Liver (tissue), 8 donors: ENCODE measurements at regions not wholly inside any gene's neighbourhood (a gene's known extent, or its start where the extent isn't known, plus 50 kb on each side); places are given as distances from the start of the nearest gene placed in this dataset.

Source experiments
- DNase-seq: peaks from one replicate; pipeline ENCODE4 v3.0.0-alpha.2; 2017; ENCODE audit warnings: low spot score
- H3K27ac ChIP-seq, 2 donors: one replicate each; pipeline ENCODE4 v1.7.0; 2013; ENCODE audit warnings: inconsistent platforms in 2 of 2, low read length in 2 of 2, control low read depth in 1 of 2, low read depth in 1 of 2, mild to moderate bottlenecking in 1 of 2
- H3K27me3 ChIP-seq, 4 donors: one replicate each; pipeline versions ENCODE4 v1.6.1 to v1.7.0; 2013; ENCODE audit warnings: low read length in 3 of 4, inconsistent platforms in 1 of 4, mild to moderate bottlenecking in 1 of 4, moderate library complexity in 1 of 4; ENCODE audit not compliant: control insufficient read depth in 4 of 4, insufficient read depth in 4 of 4
- H3K36me3 ChIP-seq, 4 donors: one replicate each; pipeline versions ENCODE4 v1.6.1 to v1.7.0; 2013; ENCODE audit warnings: low read length in 3 of 4, mild to moderate bottlenecking in 3 of 4, low read depth in 1 of 4, moderate library complexity in 1 of 4; ENCODE audit not compliant: control insufficient read depth in 4 of 4, insufficient read depth in 3 of 4
- H3K4me1 ChIP-seq, 4 donors: one replicate each; pipeline versions ENCODE4 v1.6.1 to v1.7.0; 2013; ENCODE audit warnings: low read length in 3 of 4, mild to moderate bottlenecking in 3 of 4, moderate library complexity in 1 of 4; ENCODE audit not compliant: control insufficient read depth in 4 of 4, insufficient read depth in 4 of 4
- H3K4me3 ChIP-seq, 3 donors: one replicate each; pipeline versions ENCODE4 v1.6.1 to v1.7.0; 2013; ENCODE audit warnings: low read length in 3 of 3, control low read depth in 1 of 3, low read depth in 1 of 3, mild to moderate bottlenecking in 1 of 3
- H3K9ac ChIP-seq, 2 donors: one replicate each; pipeline ENCODE4 v1.7.0; 2013; ENCODE audit warnings: low read length in 2 of 2, mild to moderate bottlenecking in 2 of 2, moderate library complexity in 2 of 2, control low read depth in 1 of 2, low read depth in 1 of 2
- H3K9me3 ChIP-seq, 4 donors: one replicate each; pipeline versions ENCODE4 v1.6.1 to v1.7.0; 2013; ENCODE audit warnings: low read length in 3 of 4; ENCODE audit not compliant: control insufficient read depth in 4 of 4
- EGR1 ChIP-seq, 2 donors: IDR thresholded peaks; 2 replicates each; pipeline ENCODE4 v1.6.1; 2016 to 2018; ENCODE audit warnings: antibody characterized with exemption in 2 of 2, low read depth in 2 of 2
- FOXA1 ChIP-seq: IDR thresholded peaks from 2 replicates; pipeline ENCODE4 v1.6.1; 2016; ENCODE audit warnings: antibody characterized with exemption
- FOXA2 ChIP-seq: IDR thresholded peaks from 2 replicates; pipeline ENCODE4 v1.6.1; 2016; ENCODE audit warnings: antibody characterized with exemption
- HNF4A ChIP-seq, 2 donors: conservative IDR thresholded peaks; 2 replicates each; pipeline ENCODE4 v1.6.1; 2016; ENCODE audit warnings: antibody characterized with exemption in 2 of 2, mild to moderate bottlenecking in 2 of 2
- HNF4G ChIP-seq: IDR thresholded peaks from 2 replicates; pipeline ENCODE4 v1.6.1; 2016; ENCODE audit warnings: antibody characterized with exemption
- JUND ChIP-seq, 2 donors: IDR thresholded peaks; 2 replicates each; pipeline ENCODE4 v1.6.1; 2016; ENCODE audit warnings: antibody characterized with exemption in 2 of 2
- NR2F2 ChIP-seq: IDR thresholded peaks from 2 replicates; pipeline ENCODE4 v1.6.1; 2016; ENCODE audit warnings: antibody characterized with exemption
- RAD21 ChIP-seq, 2 donors: IDR thresholded peaks; 2 replicates each; pipeline ENCODE4 v1.6.1; 2016; ENCODE audit warnings: antibody characterized with exemption in 2 of 2, mild to moderate bottlenecking in 2 of 2
- RXRA ChIP-seq, 2 donors: IDR thresholded peaks; 2 replicates each; pipeline ENCODE4 v1.6.1; 2017 to 2018; ENCODE audit warnings: antibody characterized with exemption in 2 of 2, mild to moderate bottlenecking in 1 of 2
- SP1 ChIP-seq: IDR thresholded peaks from 2 replicates; pipeline ENCODE4 v1.6.1; 2018; ENCODE audit warnings: antibody characterized with exemption, mild to moderate bottlenecking
- TAF1 ChIP-seq: conservative IDR thresholded peaks from 2 replicates; pipeline ENCODE4 v1.6.1; 2016; ENCODE audit warnings: antibody characterized with exemption, mild to moderate bottlenecking
- WGBS: extraction: QIAGEN DNeasy Blood & Tissue Kit; methylation state at CpG from one replicate; pipeline ENCODE4 v1.1.7; 2013; 5-methylcytosine and 5-hydroxymethylcytosine counted together
- TF ChIP-seq, protein P1 (sequence below): fragments of 150-350 bp; IDR thresholded peaks from 2 replicates; pipeline ENCODE4 v1.5.1; 2017; ENCODE audit warnings: improper control_type of control experiment, low read depth, low read length; ENCODE audit not compliant: missing input control
- TF ChIP-seq, protein P2 (sequence below): IDR thresholded peaks from 2 replicates; pipeline ENCODE4 v1.6.1; 2016; ENCODE audit warnings: antibody characterized with exemption
- TF ChIP-seq, protein P3 (sequence below): IDR thresholded peaks from 2 replicates; pipeline ENCODE4 v1.6.1; 2016; ENCODE audit warnings: antibody characterized with exemption
- TF ChIP-seq, protein P4 (sequence below): IDR thresholded peaks from 2 replicates; pipeline ENCODE4 v1.6.1; 2016; ENCODE audit warnings: antibody characterized with exemption, mild to moderate bottlenecking
- donor health status: healthy.
- donor health status: healthy.
- donor health status: healthy.
- donor health status: healthy.
- donor health status: healthy.

DNA sequence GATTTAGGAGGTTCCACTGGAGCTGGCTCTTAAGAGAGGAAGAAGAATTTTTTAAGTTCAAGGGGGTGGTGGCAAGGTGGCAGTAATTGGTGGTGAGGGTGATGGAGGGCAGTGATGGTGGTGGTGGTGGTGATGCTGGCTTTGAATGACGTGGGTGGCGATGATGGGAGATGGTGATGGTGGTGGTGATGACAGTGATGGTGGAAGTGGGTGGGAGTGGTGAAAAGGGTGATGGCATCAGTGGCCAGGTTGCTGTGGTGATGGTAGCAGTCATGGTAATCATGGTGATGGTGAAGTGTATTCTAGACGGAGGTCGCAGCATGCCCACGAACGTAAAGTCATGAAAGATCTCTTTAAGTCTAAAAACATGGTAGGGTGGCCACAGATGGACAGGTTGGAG lies 197.3 kb downstream of the PTEN start:
- H3K4me3 ChIP-seq: no peak overlapping the region
- no peak for TF ChIP-seq FOXA2
- TF ChIP-seq, protein P1, sequence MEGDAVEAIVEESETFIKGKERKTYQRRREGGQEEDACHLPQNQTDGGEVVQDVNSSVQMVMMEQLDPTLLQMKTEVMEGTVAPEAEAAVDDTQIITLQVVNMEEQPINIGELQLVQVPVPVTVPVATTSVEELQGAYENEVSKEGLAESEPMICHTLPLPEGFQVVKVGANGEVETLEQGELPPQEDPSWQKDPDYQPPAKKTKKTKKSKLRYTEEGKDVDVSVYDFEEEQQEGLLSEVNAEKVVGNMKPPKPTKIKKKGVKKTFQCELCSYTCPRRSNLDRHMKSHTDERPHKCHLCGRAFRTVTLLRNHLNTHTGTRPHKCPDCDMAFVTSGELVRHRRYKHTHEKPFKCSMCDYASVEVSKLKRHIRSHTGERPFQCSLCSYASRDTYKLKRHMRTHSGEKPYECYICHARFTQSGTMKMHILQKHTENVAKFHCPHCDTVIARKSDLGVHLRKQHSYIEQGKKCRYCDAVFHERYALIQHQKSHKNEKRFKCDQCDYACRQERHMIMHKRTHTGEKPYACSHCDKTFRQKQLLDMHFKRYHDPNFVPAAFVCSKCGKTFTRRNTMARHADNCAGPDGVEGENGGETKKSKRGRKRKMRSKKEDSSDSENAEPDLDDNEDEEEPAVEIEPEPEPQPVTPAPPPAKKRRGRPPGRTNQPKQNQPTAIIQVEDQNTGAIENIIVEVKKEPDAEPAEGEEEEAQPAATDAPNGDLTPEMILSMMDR: no peak
- no peak for TF ChIP-seq SP1
- TF ChIP-seq, protein P2, sequence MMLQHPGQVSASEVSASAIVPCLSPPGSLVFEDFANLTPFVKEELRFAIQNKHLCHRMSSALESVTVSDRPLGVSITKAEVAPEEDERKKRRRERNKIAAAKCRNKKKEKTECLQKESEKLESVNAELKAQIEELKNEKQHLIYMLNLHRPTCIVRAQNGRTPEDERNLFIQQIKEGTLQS: no peak
- TF ChIP-seq NR2F2: no peak
- TF ChIP-seq HNF4A (conservative IDR thresholded peaks at IDR 0.05): no peak
- TF ChIP-seq, protein P3, sequence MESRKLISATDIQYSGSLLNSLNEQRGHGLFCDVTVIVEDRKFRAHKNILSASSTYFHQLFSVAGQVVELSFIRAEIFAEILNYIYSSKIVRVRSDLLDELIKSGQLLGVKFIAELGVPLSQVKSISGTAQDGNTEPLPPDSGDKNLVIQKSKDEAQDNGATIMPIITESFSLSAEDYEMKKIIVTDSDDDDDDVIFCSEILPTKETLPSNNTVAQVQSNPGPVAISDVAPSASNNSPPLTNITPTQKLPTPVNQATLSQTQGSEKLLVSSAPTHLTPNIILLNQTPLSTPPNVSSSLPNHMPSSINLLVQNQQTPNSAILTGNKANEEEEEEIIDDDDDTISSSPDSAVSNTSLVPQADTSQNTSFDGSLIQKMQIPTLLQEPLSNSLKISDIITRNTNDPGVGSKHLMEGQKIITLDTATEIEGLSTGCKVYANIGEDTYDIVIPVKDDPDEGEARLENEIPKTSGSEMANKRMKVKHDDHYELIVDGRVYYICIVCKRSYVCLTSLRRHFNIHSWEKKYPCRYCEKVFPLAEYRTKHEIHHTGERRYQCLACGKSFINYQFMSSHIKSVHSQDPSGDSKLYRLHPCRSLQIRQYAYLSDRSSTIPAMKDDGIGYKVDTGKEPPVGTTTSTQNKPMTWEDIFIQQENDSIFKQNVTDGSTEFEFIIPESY: no peak
- TF ChIP-seq FOXA1: no peak
- TF ChIP-seq TAF1: no peak
- TF ChIP-seq JUND (IDR thresholded peaks at IDR 0.05): no peak
- TF ChIP-seq RXRA (IDR thresholded peaks at IDR 0.05): no peak
- no peak for TF ChIP-seq EGR1 (IDR thresholded peaks at IDR 0.05; ENCODE audit: low read depth in 2 of 2)
- TF ChIP-seq HNF4G: no peak
- H3K9ac ChIP-seq: no peak overlapping the region
- H3K27ac ChIP-seq: no peak overlapping the region
- no peaks in the 10 kb centered on the region for H3K36me3 ChIP-seq
- H3K27me3 ChIP-seq: no peaks in the 10 kb centered on the region
- 98% methylated on average over 6 of the region's 6 CpGs for WGBS
- H3K4me1 ChIP-seq: peaks cover 9 to 33% (median 29%) of the 10 kb centered on the region in 4 donors
- DNase-seq: no peak
- H3K9me3 ChIP-seq: no peaks in the 10 kb centered on the region

DNA sequence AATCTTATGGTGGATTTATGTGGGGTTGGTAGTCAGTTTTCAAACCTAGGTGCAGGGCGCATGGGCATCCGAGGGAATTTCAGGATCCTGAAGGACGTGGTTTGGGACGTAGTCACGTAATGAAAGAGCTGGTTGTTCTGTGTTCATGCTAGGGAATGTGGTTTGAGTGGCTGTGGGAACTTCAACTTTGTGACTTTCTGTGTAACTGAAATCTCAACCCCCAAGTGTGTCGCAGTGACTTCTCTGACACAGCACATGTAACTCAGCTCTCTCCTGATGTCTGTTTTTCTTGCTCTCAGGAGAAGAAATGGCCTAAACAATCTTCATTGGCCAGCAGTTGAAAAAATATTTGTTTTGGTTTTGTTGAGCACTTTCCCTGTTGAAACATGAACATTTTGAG lies 199.0 kb downstream of the PTEN start:
- peak overlapping the region; percentile 87 to 97 for H3K27ac ChIP-seq
- no peaks in the 10 kb centered on the region for H3K9me3 ChIP-seq
- TF ChIP-seq RAD21 (IDR thresholded peaks at IDR 0.05): no peak
- no peak for TF ChIP-seq FOXA2
- TF ChIP-seq, protein P4, sequence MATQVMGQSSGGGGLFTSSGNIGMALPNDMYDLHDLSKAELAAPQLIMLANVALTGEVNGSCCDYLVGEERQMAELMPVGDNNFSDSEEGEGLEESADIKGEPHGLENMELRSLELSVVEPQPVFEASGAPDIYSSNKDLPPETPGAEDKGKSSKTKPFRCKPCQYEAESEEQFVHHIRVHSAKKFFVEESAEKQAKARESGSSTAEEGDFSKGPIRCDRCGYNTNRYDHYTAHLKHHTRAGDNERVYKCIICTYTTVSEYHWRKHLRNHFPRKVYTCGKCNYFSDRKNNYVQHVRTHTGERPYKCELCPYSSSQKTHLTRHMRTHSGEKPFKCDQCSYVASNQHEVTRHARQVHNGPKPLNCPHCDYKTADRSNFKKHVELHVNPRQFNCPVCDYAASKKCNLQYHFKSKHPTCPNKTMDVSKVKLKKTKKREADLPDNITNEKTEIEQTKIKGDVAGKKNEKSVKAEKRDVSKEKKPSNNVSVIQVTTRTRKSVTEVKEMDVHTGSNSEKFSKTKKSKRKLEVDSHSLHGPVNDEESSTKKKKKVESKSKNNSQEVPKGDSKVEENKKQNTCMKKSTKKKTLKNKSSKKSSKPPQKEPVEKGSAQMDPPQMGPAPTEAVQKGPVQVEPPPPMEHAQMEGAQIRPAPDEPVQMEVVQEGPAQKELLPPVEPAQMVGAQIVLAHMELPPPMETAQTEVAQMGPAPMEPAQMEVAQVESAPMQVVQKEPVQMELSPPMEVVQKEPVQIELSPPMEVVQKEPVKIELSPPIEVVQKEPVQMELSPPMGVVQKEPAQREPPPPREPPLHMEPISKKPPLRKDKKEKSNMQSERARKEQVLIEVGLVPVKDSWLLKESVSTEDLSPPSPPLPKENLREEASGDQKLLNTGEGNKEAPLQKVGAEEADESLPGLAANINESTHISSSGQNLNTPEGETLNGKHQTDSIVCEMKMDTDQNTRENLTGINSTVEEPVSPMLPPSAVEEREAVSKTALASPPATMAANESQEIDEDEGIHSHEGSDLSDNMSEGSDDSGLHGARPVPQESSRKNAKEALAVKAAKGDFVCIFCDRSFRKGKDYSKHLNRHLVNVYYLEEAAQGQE: no peak

More for the DNA sequence above, 199.0 kb downstream of the PTEN start:
- no peaks in the 10 kb centered on the region for H3K36me3 ChIP-seq
- H3K27me3 ChIP-seq: no peaks in the 10 kb centered on the region
- no peak for DNase-seq
- 60% methylated on average over 6 of the region's 6 CpGs for WGBS
- H3K4me3 ChIP-seq: no peak overlapping the region
- H3K9ac ChIP-seq: no peak overlapping the region
- H3K4me1 ChIP-seq: peaks cover 9 to 33% (median 29%) of the 10 kb centered on the region in 4 donors
